Osteoblast (primary cell): ENCODE measurements at regions not wholly inside any gene's neighbourhood (a gene's known extent, or its start where the extent isn't known, plus 50 kb on each side); places are given as distances from the start of the nearest gene placed in this dataset.
"Not testable (repeated sequence)": the region's sequence is repeated elsewhere in the genome, so short reads cannot be mapped to it uniquely, and the experiment has no call there.

ENCODE experiments used
- DNase-seq: peaks from one replicate; pipeline ENCODE4 v3.0.0; 2011; ENCODE audit warnings: low spot score, mixed read lengths; ENCODE audit not compliant: insufficient read length; ENCODE audit errors: missing footprints
- H2AFZ ChIP-seq: 2 replicates; pipeline ENCODE4 v1.6.0; 2011; ENCODE audit warnings: mild to moderate bottlenecking, low read length
- H3K27ac ChIP-seq: 2 replicates; pipeline ENCODE4 v1.5.1; 2011; ENCODE audit warnings: mild to moderate bottlenecking, low read depth, low read length, moderate library complexity
- H3K27me3 ChIP-seq: 2 replicates; pipeline ENCODE4 v1.6.0; 2012; ENCODE audit warnings: mild to moderate bottlenecking, control low read depth, inconsistent platforms, low read length, moderate library complexity; ENCODE audit not compliant: insufficient read depth
- H3K36me3 ChIP-seq: 2 replicates; pipeline ENCODE4 v1.5.1; 2011; ENCODE audit warnings: mild to moderate bottlenecking, low read length, control low read depth, moderate library complexity; ENCODE audit not compliant: insufficient read depth
- H3K4me1 ChIP-seq: 2 replicates; pipeline ENCODE4 v1.5.1; 2011; ENCODE audit warnings: mild to moderate bottlenecking, low read length, control low read depth, moderate library complexity; ENCODE audit not compliant: insufficient read depth
- H3K4me2 ChIP-seq: 2 replicates; pipeline ENCODE4 v1.6.0; 2011; ENCODE audit warnings: mild to moderate bottlenecking, low read length; ENCODE audit not compliant: insufficient read depth
- H3K4me3 ChIP-seq: fragments of 200-600 bp; sonication (generic); 3 replicates; pipeline ENCODE4 v1.5.1; 2012; ENCODE audit warnings: mild to moderate bottlenecking, low read length, inconsistent platforms; ENCODE audit not compliant: insufficient read depth
- H3K79me2 ChIP-seq: 2 replicates; pipeline ENCODE4 v1.6.0; 2012; ENCODE audit warnings: mild to moderate bottlenecking, low read length, control low read depth, inconsistent platforms; ENCODE audit not compliant: insufficient read depth
- H3K9me3 ChIP-seq: 2 replicates; pipeline ENCODE4 v1.5.1; 2011; ENCODE audit warnings: low read depth, low read length, control low read depth
- H4K20me1 ChIP-seq: 2 replicates; pipeline ENCODE4 v1.6.0; 2012; ENCODE audit warnings: mild to moderate bottlenecking, low read length, control low read depth; ENCODE audit not compliant: insufficient read depth

DNA sequence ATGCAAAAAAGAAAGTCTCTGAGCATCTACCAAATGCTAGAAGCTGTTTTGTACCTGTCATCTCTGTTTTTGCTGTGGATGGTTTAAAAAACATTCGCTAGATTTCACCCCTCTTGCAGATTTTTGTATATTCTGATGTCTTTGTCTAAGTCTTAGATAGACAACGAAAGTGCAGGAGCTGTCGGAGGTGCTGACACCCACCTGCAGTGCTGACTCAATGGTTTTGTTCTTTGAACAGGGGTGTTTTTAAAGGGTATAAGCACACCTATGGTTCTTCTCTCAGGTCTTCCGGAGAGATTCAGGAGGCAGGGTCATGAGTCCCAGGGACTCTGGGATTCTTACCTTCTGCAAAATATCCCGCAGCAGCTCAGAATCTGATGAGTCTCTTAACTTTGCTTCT lies 231.7 kb upstream of the FRG2C start:
- not testable (repeated sequence) for H3K9me3 ChIP-seq, H2AFZ ChIP-seq, H3K27me3 ChIP-seq, H3K79me2 ChIP-seq, H3K4me3 ChIP-seq, DNase-seq
- Histone ChIP-seq H3K36me3 (peaks cover 26% of the 10 kb centered on the region), H4K20me1 (peaks cover 10% of the 10 kb centered on the region), H3K27ac (peak overlapping the region; percentile 58), H3K4me1 (peaks cover 33% of the 10 kb centered on the region), H3K4me2 (peak overlapping the region; percentile 45)

DNA sequence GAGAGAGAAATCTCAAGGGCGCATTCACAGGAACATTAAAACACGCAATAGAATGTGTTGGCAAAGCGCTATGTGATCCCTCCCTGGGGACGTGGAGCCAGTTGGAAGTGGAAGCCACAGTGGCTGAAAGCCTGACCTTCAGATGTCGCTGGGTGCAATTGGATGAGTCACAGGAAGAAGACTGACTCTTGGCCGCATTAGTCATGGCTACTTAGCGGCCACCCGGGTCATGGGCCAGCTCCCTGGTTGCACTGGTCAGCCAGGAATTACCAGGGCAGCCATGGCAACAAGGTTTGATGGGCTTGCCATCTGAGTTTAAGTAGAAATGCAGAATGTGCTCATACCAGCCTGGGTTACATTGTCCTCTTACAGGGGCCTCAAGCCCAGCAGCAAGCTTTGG lies 231.2 kb upstream of the FRG2C start:
- H3K4me3 ChIP-seq, H3K27me3 ChIP-seq, H3K9me3 ChIP-seq, H3K79me2 ChIP-seq, H4K20me1 ChIP-seq, H2AFZ ChIP-seq: not testable (repeated sequence)
- peaks cover 33% of the 10 kb centered on the region for H3K4me1 ChIP-seq
- peak overlapping the region; percentile 90 for H3K27ac ChIP-seq
- peaks cover 22% of the 10 kb centered on the region for H3K36me3 ChIP-seq
- DNase-seq: peak; percentile 88
- peak overlapping the region; percentile 81 for H3K4me2 ChIP-seq

DNA sequence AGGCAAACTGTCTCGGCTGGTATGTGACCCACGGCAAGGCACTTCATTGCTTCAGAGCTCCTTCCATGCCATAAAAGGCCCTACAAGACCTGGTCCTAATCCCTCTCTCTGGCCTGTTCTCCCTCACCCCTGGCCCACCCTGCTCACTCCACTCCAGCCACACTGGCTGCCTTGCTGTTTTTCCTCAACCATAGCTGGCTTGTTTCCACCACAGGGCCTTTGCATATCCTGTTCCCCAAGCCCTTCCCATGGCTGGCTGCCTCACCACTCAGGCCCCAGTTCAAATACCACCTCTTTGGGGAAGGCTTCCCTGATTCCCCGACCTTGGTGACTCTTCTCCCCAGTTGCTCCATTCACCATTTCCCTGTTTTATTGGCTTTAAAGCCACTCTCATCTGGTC lies 230.8 kb upstream of the FRG2C start:
- H3K36me3 ChIP-seq: peaks cover 20% of the 10 kb centered on the region
- not testable (repeated sequence) for H3K79me2 ChIP-seq, H4K20me1 ChIP-seq, DNase-seq, H2AFZ ChIP-seq, H3K9me3 ChIP-seq, H3K4me3 ChIP-seq, H3K27me3 ChIP-seq
- H3K4me2 ChIP-seq: peak overlapping the region; percentile 81
- H3K4me1 ChIP-seq: peaks cover 29% of the 10 kb centered on the region
- H3K27ac ChIP-seq: peak overlapping the region; percentile 90

DNA sequence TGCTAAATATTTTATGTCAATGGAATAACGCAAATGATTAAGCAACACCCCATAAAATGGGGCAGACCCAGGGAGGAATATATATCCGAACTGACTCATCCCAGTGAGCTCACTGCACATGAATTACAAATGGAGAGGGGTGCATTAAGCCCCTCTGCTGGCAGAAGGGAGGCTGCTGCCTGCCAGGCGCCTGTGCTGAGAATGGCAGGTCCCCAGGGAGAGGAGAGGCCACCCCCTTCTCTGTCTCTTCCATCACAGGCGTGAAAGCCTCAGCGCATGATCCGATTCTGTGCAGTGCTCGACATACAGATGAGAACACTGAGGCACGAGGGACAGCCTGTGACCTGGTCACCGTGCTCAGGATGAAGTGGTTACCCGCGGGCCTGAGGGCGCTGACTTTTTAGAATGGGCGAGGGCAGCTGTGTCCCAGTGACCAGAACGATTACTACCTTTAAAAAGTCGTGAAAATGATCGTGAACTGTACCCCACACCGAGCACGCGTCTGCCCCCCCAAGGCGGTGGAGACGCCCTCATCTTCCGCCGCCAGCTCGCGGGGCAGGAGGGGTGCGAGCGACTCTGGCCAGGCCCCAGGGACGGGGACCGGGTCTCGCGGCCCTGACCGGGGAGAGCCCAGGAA lies 229.7 kb upstream of the FRG2C start:
- H2AFZ ChIP-seq, H3K9me3 ChIP-seq, H4K20me1 ChIP-seq, H3K27me3 ChIP-seq, H3K79me2 ChIP-seq: not testable (repeated sequence)
- Histone ChIP-seq H3K4me3 (peak overlapping the region; percentile 75), H3K27ac (peak overlapping the region; percentile 90), H3K4me1 (peaks cover 23% of the 10 kb centered on the region), H3K4me2 (peak overlapping the region; percentile 81), H3K36me3 (peaks cover 13% of the 10 kb centered on the region)
- peak; percentile 65 for DNase-seq

DNA sequence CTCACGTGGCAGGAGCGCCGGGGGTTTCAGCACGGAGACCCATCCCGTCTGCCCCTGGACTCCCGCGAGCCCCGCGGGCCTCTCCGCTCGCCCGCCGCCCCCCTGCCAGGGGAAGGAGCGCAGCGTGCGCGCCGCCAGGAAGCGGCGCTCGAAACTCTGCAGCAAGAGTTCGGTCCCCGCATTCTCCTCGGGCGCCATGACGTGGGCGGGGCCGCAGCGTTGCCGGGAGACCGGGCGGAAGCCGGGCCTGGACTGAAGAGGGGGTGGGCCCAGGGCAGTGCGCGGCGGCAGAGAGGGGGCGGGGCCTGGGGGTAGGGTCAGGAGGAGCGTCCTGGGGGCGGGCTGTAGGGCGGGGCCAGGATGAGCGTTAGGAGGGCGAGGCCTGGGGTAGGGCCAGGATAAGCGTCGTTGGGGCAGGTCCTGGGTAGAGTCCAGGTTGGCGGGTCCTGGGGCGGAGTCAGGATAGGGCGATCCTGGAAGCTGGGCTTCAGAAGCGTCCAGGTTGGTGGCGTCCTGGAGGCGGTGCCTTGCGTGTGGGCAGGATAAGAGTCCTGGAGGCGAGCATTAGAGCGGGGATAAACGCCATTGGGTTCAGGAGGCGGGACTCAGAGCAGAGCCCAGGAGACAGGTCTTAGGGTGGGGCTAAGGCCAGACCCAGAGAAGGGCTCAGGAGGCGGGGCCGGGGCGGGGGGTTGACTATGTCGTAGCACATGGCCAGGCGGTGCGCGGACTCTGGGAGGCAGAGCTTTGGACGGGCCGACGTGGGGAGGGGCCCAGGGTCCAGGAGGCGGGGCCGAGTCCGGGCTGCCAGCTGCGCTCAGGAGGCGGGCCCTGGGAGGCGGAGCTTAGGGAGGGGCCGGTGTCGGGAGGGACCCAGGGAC lies 229.0 kb upstream of the FRG2C start:
- H3K27ac ChIP-seq: peak overlapping the region; percentile 90
- H3K79me2 ChIP-seq, H3K36me3 ChIP-seq, H3K27me3 ChIP-seq, H2AFZ ChIP-seq, H3K9me3 ChIP-seq, H4K20me1 ChIP-seq: not testable (repeated sequence)
- DNase-seq: peak; percentile 93
- peaks cover 22% of the 10 kb centered on the region for H3K4me1 ChIP-seq
- peak overlapping the region; percentile 81 for H3K4me2 ChIP-seq
- H3K4me3 ChIP-seq: peak overlapping the region; percentile 75

DNA sequence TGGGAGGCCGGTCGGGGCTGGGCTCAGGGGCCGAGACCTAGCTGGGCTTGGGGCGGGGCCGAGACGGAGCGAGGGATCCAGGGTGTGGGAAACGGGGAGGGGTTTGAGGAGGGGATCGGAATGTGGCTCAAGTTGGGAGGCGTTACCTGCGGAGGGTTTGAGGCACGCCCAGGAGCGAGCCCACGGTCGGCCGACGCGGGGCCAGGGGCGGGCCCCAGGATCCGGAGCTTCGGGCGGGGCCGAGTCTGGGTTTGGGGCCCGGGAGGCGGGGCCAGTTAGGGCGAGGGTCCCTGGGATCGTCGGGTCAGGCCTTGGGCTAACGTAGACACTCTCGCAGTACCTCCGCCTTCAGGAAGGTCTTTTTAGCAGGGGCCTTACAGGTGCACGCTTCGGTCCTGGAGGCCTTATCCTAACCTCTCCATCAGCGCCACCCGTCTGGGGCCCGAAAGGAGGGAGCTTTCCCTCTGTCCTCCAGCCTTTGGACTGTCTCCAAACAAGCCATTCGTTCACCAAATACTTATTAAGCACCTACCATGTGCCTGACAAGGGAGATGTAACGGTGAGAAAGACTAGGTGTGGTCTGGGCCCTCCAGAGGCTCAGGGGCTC lies 228.2 kb upstream of the FRG2C start:
- not testable (repeated sequence) for H3K36me3 ChIP-seq, H3K27ac ChIP-seq, H3K79me2 ChIP-seq, H3K27me3 ChIP-seq, DNase-seq, H3K9me3 ChIP-seq, H4K20me1 ChIP-seq
- Histone ChIP-seq H3K4me2 (peak overlapping the region; percentile 75), H3K4me3 (peak overlapping the region; percentile 75), H2AFZ (peak overlapping the region; percentile 79), H3K4me1 (peaks cover 22% of the 10 kb centered on the region)

DNA sequence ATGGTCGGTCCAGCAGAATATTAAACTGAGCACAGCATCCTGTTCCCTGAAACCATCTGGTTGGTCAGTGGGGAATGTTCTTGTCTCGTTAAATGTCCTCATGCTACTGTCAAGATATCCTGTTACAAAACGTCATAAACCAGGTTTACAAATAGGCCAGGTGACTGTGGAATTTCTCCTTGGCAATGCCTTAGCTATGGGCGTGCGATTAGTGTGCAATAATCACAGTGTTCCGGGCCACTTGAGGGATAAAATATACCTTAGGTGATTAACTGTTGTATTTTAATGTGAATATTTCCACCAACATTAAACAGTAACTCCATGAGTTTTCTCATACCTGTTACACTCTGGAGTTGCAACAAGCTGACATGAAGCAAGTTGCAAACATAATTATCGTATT lies 223.1 kb upstream of the FRG2C start:
- not testable (repeated sequence) for H4K20me1 ChIP-seq, DNase-seq, H3K27ac ChIP-seq, H3K4me2 ChIP-seq, H3K27me3 ChIP-seq, H3K36me3 ChIP-seq, H3K9me3 ChIP-seq, H3K4me1 ChIP-seq, H2AFZ ChIP-seq, H3K4me3 ChIP-seq, H3K79me2 ChIP-seq

DNA sequence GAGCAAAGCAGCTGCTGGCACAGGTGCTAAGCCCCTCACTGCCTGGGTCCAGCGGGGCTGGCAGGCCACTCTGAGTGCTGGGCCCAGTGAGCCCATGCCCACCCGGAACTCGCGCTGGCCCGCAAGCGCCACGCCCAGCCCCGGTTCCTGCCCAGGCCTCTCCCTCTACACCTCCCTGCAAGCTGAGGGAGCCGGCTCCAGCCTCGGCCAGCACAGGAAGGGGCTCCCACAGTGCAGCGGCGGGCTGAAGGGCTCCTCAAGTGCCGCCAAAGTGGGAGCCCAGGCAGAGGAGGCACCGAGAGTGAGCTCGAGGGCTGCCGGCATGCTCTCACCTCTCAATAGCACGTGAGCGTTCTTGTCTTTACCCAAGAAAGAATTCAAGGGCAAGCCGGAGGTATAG lies 219.5 kb upstream of the FRG2C start:
- H3K27me3 ChIP-seq, H4K20me1 ChIP-seq, DNase-seq, H3K4me2 ChIP-seq, H3K4me1 ChIP-seq, H3K27ac ChIP-seq, H3K79me2 ChIP-seq, H3K4me3 ChIP-seq, H3K36me3 ChIP-seq, H2AFZ ChIP-seq, H3K9me3 ChIP-seq: not testable (repeated sequence)
